Anterior cingulate cortex (tissue), 58 donors: ENCODE measurements at regions not wholly inside any gene's neighbourhood (a gene's known extent, or its start where the extent isn't known, plus 50 kb on each side); places are given as distances from the start of the nearest gene placed in this dataset.
"Not testable (repeated sequence)": the region's sequence is repeated elsewhere in the genome, so short reads cannot be mapped to it uniquely, and the experiment has no call there.

Experiments used
- DNase-seq, 58 donors: peaks; one replicate each; lab custom pipeline; 2025; lab: John Stamatoyannopoulos, UW

DNA sequence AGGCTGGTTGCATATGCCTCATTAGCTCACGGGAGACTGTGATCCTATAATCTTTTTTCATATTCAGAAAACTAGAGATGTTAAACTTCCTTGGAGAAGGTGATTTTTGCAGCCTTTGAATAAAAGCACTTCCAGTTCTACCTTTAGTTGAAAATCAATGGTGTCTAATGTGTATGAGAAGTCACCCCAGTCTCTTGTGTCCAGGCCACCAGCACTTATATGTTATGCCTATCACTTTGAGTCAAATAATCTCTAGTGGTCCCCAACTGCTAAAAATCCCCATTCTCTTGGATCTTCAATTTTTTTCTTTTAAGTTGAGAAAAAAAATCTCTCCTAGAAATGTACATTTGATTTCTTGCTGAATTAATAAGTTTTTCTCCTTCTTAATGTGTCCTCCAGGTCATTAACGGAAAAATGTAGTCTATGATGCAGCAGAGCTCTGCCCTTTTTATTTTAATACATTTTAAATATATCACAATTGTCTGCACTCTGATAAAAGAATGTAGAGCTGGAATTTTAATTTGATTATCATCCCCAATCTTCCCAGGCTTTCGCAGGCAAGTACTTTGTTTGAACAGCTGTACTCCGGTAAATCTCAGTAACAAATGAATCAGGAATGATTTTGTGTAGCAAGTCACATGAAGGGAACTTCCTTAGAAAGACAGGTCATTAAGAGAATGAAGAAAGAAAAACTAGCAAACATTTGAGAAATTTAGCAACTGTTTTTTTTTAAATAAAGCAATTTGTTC lies 147.0 kb downstream of the SOX4 start:
- no peak for DNase-seq

DNA sequence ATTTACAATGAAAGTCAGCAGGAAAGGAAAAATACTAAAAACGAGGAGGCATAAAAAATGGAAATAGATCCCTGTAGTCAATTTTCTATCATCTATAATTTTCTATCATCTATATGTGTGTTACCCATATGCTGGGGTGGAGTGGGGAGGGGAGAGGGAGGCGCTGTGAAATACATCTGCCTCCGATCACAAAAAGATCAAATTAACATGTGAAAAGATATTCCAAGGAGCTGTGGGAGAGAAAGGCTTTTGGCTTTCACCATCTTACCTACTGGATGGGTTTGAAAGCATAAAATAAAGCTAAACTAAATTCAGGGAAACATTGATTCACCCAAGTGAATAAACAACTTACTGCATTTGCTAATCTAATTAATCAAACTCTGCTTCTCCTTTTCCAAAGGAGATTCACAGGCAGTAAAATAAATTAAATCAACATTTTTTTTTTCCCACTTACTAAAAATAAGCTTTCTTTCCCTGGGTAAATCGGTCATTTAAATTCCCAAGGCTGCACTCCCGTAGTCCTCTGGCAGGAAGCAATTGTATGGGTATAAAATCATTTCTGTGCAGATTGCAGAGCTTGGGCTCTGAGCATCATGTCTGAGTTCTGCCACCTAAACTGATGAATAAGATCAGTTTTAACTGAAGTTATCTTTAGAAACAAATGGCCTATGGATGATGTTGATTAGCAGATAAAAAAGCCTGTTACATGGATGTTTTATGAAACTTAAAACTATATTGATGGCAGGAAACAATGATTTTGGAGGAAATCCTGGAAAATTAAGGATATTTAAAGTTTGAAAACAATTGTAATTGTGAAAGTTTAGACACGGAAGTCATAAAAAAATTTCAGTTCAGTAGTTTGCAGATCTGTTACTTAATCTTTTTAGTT lies 147.9 kb downstream of the SOX4 start:
- DNase-seq, result no peak

DNA sequence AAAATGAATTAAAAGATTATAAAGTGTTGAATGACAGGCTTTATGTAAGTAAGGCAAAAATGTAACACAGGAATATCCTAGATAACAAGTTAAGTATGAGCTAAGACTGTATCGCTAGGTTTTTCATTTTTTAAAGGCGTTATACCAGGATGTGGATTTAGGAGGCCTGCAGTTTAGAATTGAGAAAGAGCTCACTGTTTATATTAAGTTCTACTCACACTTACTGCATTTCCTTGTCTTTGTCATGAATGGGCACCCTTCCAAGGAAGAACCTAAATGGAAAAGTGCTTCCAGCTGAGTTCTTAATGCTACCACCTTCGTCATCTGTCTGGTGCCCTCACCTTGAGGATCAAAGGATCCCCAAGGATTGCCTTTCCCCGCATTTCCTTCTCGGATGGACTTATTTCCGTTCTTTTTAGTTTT lies 148.7 kb downstream of the SOX4 start:
- DNase-seq, result no peak

DNA sequence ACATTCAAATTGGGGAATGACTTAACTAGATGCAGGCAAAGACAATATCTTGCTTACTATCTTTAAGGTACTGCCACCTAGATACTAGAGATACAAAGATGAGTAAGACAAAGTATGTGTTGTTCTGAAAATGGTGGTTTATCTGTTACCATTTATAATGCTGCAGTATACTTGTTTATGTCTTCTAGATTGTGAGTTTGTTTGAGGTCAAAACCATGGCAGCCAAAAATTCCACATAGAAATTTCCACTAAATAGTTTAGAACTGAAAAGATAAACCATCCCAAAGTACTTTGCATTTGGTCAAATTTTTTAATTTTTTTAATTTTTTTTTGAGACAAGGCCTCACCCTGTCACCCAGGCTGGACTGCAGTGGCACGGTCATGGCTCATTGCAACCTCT lies 150.8 kb downstream of the SOX4 start:
- DNase-seq, result no peak

DNA sequence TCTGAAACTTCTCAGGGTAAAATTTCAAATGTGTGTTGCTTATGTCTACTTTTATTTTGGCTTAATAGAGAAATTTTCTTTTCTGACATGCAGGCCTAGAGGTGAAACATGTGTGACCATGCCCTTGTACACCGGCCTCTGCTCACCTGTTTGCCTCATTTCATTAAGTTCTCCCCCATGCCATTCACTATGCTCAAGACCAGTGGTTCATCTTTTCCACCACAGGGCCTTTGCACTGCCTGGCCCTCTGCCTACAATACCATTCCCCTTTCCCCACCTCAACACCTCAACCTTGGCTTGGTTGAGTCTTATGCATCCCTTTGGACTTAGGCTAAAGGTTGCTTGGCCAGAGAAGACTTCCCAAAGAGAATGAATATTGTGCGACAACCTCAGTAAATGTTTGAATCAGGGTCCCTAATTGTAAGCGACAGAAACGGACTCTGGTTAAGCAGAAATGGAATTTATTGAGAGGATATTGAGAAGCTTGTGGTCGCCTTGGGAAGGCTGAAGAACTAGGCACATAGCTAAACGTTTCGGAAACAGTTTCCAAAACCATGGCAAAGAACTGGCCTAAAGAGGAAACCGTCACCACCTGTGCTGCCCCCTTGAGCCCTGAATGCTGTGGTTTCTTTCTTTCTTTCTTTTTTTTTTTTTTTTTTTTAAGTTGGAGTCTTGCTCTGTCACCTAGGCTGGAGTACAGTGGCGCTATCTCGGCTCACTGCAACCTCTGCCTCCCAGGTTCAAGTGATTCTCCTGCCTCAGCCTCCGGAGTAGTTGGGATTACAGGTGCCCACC lies 152.2 kb downstream of the SOX4 start:
- no peak for DNase-seq

DNA sequence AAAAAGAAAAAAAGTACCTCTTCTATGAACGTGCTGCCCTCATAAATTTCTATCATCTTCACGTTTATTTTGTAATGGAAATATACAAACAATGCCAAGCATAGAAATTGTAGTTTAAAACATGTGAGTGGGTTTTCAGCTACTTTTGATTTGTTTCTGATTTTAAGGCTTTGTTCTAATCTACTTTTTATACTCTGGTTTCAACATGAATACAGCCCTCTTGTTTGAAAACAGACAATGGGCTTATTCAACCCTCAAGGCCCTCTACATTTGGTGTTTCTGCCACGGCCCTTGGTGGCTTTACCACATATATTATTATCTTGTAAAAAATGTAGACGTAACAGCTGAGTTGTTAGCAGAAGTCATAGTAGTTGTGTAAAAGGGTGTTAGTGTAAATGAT lies 153.9 kb downstream of the SOX4 start:
- DNase-seq, result no peak

DNA sequence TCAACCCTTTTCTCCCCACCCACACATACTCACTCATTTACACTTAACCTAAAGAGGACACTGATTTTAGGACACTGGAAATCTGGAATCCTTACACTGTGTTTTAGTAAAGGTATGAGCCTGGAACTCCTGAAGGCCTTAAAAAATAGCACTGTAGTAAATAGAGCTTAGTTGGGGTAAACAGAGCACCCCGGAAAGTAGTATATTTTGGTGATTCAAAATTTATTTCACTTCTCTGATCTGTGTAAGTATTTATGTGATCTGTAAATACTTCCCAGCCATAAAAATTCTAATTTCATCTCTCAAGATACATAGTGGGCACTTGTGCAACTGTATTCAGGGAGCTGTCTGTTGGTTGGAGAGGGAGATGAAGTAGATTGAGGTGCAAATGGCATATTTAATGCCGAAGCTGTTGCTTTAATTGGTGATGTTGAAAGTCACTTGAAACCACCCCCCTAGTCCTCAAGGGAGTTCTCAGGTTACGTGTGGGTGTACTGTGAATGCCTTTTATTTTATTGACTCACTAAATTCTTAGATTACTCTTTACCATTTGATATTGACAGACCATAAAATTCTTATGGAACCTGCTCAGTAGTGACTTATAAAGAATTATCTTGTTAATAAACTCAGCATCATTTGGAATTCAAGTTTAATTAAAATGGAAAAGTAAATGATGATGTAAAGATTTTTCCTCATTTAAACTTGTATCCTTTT lies 154.9 kb downstream of the SOX4 start:
- DNase-seq, result no peak

DNA sequence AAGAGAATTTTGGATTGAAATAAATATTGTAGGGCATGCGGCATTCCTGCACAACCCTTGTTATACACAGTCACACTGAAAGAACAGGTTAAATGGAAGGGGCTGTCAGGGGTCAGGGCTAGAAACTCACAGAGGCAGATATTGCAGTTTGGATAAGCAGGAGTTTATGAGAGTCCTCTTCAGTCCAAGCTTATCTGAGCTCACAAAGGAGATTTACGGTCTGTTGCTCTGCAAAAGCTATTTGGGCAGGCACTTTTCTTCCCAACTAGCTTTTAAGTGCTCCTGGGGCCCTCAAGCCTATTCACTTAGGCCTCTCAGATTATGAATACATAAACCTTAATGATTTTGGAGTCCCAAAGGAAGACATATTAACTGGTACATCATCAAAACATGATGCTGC lies 156.2 kb downstream of the SOX4 start:
- no peak for DNase-seq

DNA sequence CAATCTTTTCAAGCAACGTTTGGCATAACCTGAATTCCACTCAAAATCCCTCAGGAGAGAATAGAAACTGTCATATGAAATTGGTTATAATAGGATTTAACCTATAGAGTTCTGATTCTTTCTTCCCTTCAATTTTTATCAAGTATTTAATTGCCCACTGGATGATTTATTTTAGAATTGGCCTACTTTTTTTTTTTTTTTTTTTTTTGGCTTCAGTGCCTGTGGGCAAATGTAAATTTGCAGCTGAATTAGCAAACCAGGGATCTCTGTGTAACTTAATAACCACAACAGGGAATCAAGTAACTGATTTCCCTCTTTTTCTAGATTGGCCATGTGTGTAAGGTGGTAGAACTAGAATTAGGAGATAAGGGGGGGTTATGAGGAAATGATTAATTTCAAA lies 157.0 kb downstream of the SOX4 start:
- DNase-seq, result no peak

DNA sequence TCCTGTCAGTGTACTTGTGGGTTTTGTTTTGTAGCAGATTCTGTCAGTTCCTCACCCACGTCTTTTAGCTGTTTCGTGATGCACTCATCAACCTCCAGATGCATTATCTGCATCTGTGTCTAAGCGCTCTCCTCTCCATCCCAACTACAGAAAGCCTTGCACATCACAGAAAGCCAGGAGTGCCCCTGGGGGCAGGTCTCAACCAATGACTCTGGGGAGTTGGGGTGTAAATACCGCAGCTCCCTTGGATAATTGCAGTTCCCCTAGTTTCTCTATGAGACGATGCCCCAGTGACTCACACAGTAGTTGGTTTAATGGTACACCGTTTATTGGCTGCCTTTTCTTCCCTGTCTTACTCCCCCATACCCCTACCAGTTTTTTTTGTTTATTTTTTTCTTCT lies 158.1 kb downstream of the SOX4 start:
- no peak for DNase-seq

DNA sequence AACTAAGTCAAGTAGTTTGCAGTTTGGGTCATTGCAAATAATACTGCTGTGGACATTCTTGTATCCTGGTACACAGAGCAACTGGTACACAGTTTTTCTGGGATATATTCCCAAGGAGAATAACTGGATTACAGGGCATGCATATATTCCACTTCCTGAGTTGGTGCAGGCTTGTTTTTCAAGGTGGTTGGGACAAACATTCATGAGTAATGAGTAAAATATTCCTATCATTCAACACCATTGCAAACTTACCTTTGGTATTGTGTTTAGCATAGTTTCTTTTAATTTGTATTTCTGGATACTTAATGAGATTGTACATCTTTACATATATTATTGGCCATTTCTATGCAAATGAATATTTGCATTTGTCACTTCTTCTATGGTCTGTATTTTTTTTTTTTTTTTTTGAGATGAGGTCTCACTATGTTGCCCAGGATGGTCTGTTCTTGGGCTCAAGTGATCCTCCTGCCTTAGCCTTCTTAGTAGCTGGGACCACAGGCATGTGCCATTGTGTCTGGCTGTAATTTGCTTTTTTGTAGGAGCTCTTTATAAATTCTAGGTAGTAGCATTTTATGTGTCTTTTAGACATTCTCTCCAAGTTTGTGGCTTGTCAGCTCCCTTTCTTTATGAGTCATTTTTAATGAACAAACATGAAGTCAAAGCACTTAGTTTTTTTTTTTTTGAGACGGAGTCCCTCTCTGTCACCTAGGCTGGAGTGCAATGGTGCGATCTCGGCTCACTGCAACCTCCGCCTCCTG lies 158.7 kb downstream of the SOX4 start:
- DNase-seq, result no peak

DNA sequence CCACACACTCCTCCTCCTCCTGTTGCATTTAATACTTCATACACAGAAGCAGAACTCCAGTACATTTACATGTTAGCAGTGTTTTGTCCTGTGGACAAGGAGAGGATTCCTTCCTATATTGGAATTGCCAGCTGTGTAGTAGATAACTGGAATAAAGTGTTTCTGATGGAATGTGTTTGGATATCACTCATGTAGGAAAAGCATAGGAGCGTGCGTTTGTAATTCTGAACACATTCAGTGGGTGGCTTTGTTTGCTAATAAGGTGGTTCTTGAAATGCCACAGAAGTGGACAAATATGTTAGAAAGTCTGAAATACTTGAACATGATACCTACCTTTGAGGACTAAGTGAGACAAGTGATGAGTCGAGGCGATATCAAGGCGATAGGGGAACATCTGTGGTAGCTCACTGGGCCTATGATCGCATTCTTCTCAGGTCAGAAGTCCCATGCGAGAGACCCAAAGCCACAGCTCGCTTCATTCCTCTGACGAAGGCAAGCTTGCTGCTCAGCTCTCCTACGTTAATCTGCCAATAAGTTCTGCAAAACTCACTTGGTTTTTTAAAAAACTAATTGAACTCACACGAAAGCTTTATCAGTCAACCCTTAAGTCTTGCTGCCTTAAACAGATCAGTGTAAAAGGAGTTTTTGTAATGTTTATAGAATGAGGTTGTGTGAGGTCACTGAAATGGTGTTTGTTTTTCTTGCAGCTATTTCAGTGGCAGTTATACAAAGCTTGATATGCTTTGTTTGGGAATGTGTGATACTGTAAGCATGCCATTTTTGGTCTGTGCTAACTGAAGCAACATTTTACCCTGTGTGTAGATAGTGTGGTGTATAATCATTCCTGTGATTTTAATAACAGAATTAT lies 159.9 kb downstream of the SOX4 start:
- no peak for DNase-seq

DNA sequence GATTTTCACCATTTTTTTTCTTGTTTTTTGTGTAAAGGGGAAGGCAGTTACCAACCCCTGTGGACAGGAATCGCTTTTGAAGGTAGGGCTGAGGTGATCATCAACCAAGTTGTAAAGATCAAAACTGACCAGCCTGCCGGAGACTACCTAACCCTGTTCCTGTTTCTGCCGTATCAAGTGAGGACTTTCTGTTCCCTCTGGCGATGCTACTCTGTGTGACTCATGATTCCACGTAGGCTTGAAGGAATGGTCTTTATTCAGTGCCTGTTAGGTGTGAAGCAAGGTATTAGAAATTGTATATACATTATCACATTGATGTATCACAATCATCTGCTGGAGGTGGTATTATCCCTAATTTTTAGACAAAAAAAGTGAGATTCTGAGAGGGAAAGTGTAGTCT lies 161.3 kb downstream of the SOX4 start:
- no peak for DNase-seq

DNA sequence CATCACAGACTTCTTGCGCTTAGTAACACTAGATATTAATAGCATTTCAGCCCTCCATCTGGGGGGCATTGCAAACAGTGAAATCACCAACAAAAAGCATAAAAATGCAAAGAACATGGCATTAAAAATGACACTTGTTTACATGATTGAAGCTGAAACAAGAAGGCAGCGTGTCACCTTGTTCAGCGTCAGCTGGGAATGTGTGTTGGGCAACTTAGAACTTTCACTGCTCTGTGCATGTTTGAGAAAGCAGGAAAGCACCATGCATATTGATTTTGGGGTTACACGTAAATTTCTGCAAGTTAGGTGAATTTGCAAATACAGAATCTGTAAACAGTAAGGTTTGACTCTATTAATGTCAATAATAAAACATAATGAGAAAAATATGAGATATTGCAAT lies 162.9 kb downstream of the SOX4 start:
- DNase-seq, result no peak

DNA sequence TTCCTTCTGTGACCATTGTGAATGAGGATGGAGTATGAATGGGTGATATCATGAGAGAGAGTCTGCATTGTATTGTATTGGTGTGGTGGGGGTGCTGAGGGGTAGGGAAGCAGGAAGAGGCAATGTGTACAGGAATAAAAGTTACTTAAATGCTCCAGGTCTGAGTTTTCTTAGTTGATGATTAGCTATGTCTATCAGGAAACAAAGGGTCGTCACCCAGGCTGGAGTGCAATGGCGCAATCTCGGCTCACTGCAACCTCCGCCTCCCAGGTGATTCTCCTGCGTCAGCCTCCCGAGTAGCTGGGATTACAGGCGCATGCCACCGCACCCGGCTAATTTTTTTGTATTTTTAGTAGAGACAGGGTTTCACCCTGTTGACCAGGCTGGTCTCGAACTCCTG lies 163.8 kb downstream of the SOX4 start:
- not testable (repeated sequence) for DNase-seq

DNA sequence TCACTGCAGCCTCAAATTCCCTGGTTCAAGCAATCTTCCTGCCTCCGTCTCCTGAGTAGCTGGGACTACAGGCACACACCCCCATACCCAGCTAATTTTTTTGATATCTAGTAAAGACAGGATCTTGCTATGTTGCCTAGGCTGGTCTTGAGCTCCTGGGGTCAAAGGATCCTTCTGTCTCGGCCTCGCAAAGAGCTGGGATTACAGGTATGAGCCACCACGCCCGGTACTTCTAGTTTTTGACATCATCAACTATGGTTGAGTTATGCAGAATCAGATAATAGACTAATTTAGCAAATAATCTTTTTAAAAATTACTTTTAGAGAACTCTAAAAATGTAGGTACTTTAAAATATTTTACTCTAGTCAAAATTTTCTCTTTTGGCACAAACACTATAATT lies 166.2 kb downstream of the SOX4 start:
- DNase-seq, result no peak

DNA sequence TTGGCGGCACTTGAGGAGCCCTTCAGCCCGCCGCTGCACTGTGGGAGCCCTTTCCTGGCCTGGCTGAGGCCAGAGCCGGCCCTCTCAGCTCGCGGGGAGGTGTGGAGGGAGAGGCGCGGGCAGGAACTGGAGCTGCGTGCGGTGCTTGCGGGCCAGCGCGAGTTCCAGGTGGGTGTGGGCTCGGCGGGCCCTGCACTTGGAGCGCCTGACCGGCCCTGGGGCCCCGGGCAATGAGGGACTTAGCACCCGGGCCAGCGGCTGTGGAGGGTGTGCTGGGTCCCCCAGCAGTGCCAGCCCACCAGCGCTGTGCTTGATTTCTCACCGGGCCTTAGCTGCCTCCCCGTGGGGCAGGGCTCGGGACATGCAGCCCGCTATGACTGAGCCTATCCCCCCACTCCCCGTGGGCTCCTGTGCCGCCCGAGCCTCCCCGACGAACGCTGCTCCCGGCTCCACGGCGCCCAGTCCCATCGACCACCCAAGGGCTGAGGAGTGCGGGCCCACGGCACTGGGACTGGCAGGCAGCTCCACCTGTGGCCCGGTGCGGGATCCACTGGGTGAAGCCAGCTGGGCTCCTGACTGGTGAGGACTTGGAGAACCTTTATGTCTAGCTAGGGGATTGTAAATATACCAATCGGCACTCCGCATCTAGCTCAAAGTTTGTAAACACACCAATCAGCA lies 167.6 kb downstream of the SOX4 start:
- DNase-seq, result not testable (repeated sequence)

DNA sequence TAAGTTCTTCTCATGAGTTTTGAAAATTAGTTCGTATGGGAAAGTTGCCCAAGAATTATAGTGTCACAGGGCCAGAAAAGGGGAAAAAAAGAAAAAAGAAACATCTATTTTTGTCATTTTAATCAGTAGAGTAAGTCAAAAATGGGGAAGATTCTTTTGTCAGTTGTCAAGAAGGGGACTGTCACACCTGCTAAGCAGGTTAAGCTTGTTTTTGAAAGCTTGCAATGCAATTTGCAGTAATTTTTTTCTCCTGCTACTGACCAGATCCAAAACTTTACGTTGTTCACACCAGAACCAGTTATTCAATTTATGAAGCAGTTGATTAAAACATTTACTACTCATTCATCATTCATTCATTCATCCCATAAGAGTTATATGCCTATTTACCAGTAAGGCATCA lies 171.4 kb downstream of the SOX4 start:
- no peak for DNase-seq
